DOHH2 (cell line): ENCODE measurements at regions not wholly inside any gene's neighbourhood (a gene's known extent, or its start where the extent isn't known, plus 50 kb on each side); places are given as distances from the start of the nearest gene placed in this dataset.
"Not testable (repeated sequence)": the region's sequence is repeated elsewhere in the genome, so short reads cannot be mapped to it uniquely, and the experiment has no call there.

Experiments used
- H3F3A ChIP-seq: fragments of 200-600 bp; sonication (generic), shearing (Covaris generic); 2 replicates; pipeline ENCODE4 v1.6.0; 2016; ENCODE audit warnings: antibody characterized with exemption, mild to moderate bottlenecking; ENCODE audit not compliant: control insufficient read depth, insufficient read depth
- H3K27ac ChIP-seq: fragments of 200-600 bp; sonication (generic); 2 replicates; pipeline ENCODE4 v1.5.1; 2014; ENCODE audit warnings: low read depth, mild to moderate bottlenecking, low read length, moderate library complexity
- H3K27me3 ChIP-seq: fragments of 200-600 bp; sonication (generic); 2 replicates; pipeline ENCODE4 v1.6.1; 2014; ENCODE audit warnings: mild to moderate bottlenecking, low read length, mixed read lengths; ENCODE audit not compliant: control insufficient read depth
- H3K36me3 ChIP-seq: fragments of 200-600 bp; sonication (generic); 2 replicates; pipeline ENCODE4 v1.6.1; 2014; ENCODE audit warnings: mild to moderate bottlenecking, low read length, moderate library complexity, mixed read lengths; ENCODE audit not compliant: control insufficient read depth
- H3K4me1 ChIP-seq: fragments of 200-600 bp; sonication (generic); 2 replicates; pipeline ENCODE4 v1.6.1; 2014; ENCODE audit warnings: mild to moderate bottlenecking, low read length, mixed read lengths; ENCODE audit not compliant: control insufficient read depth
- H3K4me2 ChIP-seq: fragments of 200-600 bp; sonication (generic); 2 replicates; pipeline ENCODE4 v1.6.0; 2014; ENCODE audit warnings: mild to moderate bottlenecking, low read length, moderate library complexity
- H3K4me3 ChIP-seq: fragments of 200-600 bp; sonication (generic); 2 replicates; pipeline ENCODE4 v1.5.1; 2014; ENCODE audit warnings: mild to moderate bottlenecking, low read length, mixed read lengths
- H3K79me2 ChIP-seq: fragments of 200-600 bp; sonication (generic); 2 replicates; pipeline ENCODE4 v1.6.1; 2014; ENCODE audit warnings: mild to moderate bottlenecking, low read length, mixed read lengths; ENCODE audit not compliant: control insufficient read depth
- H3K9me2 ChIP-seq: fragments of 200-600 bp; sonication (generic); replicated peaks from 2 replicates; pipeline ENCODE4 v1.6.1; 2014; ENCODE audit warnings: mild to moderate bottlenecking, low read length, mixed read lengths; ENCODE audit not compliant: control insufficient read depth
- H3K9me3 ChIP-seq: fragments of 200-600 bp; sonication (generic); 2 replicates; pipeline ENCODE4 v1.6.1; 2014; ENCODE audit warnings: antibody characterized with exemption, low read length, mixed read lengths; ENCODE audit not compliant: control insufficient read depth, insufficient read depth
- H4K20me1 ChIP-seq: fragments of 200-600 bp; sonication (generic); 2 replicates; pipeline ENCODE4 v1.6.0; 2014; ENCODE audit warnings: low read depth, mild to moderate bottlenecking, antibody characterized with exemption, low read length, moderate library complexity; ENCODE audit not compliant: control insufficient read depth, insufficient read depth
- CTCF ChIP-seq: fragments of 200-600 bp; sonication (generic); IDR thresholded peaks from one replicate; pipeline ENCODE4 v1.5.1; 2014; ENCODE audit warnings: antibody characterized with exemption, mild to moderate bottlenecking, low read depth, low read length; ENCODE audit not compliant: poor library complexity, severe bottlenecking
- EZH2phosphoT487 ChIP-seq: fragments of 200-600 bp; sonication (generic); IDR thresholded peaks from 2 replicates; pipeline ENCODE4 v1.6.1; 2017; ENCODE audit warnings: borderline replicate concordance, mild to moderate bottlenecking, antibody characterized with exemption, low read length, moderate library complexity, mixed read lengths

DNA sequence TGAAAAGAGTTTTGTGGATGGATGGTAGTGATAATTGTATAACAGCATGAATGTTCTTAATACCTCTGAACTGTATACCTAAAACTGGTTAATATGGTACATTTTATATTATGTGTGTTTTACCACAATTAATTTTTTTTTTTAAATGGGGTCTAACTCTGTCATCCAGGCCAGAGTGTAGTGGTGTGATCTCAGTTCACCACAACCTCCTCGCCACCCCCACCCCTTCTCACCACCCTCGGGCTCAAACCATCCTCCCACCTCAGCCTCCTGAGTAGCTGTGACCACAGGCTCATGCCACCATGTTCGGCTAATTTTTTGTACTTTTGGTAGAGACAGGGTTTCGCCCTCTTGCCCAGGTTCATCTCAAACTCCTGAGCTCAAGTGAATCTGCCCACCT lies 123.2 kb downstream of the CDRT15L2 start:
- Histone ChIP-seq H3K27me3 (no peaks in the 10 kb centered on the region), H3K27ac (no peak overlapping the region), H3K9me2 (no peaks in the 10 kb centered on the region), H3K36me3 (no peaks in the 10 kb centered on the region), H3K79me2 (no peaks in the 10 kb centered on the region), H4K20me1 (no peaks in the 10 kb centered on the region), H3K4me3 (no peak overlapping the region), H3K4me1 (peaks cover 4% of the 10 kb centered on the region), H3F3A (no peaks in the 10 kb centered on the region), H3K4me2 (no peak overlapping the region), H3K9me3 (no peaks in the 10 kb centered on the region)
- TF ChIP-seq EZH2phosphoT487 (no peak), CTCF (no peak)

DNA sequence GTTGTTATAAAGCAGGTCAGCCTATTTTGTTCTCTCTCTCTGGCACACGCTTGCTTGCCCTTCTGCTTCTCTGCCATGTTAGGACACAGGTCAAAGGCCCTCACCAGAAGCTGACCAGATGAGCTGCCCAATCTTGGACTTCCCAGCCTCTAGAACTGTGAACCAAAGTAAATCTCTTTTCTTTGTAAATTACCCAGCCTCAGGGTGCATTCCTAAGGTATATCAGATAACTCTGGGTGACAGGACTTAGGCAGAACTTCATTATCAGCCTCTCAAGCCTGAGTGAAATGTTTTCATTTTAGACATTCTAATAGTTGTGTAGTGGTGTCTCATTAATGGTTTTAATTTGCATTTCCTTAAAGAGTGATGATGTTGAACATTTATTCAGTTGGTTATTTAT lies 124.3 kb downstream of the CDRT15L2 start:
- no peaks in the 10 kb centered on the region; the same call in 1 of the 2 replicates for H3K4me1 ChIP-seq
- no peak for TF ChIP-seq CTCF
- TF ChIP-seq EZH2phosphoT487: no peak
- no peaks in the 10 kb centered on the region for H3K9me2 ChIP-seq

DNA sequence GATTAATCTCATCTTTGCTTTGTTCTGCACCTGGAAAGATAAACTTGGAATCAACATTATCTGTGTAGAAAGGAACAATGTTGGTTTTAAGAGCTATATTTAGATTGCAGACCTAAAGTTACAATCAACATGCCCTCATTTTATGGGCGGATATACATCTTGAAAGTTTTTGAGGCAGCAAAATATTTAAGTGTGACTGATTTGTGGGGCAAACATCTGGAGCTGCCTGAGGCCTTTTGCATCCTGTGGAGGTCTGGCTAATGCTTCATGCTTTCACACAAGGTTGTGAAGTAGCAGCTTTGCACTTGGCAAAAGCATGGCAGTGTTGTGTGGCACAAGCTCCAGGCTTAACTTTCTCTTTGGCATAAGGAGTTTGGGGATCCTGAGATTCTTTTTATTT lies 125.7 kb downstream of the CDRT15L2 start:
- H3K4me1 ChIP-seq, H3K4me2 ChIP-seq, H3K79me2 ChIP-seq, H4K20me1 ChIP-seq, H3K36me3 ChIP-seq, H3K9me3 ChIP-seq, H3K27ac ChIP-seq, H3K27me3 ChIP-seq, H3F3A ChIP-seq, H3K4me3 ChIP-seq, H3K9me2 ChIP-seq: not testable (repeated sequence)

More for the DNA sequence above, 124.3 kb downstream of the CDRT15L2 start:
- Histone ChIP-seq H4K20me1 (no peaks in the 10 kb centered on the region), H3K4me2 (no peak overlapping the region), H3F3A (no peaks in the 10 kb centered on the region), H3K36me3 (no peaks in the 10 kb centered on the region), H3K27me3 (no peaks in the 10 kb centered on the region), H3K4me3 (no peak overlapping the region), H3K27ac (no peak overlapping the region), H3K79me2 (no peaks in the 10 kb centered on the region), H3K9me3 (no peaks in the 10 kb centered on the region)

GRCh38 chr17:20706751-20707373 lies 127.3 kb downstream of the CDRT15L2 start:
- Histone ChIP-seq H3K36me3 (no peaks in the 10 kb centered on the region), H3K79me2 (no peaks in the 10 kb centered on the region), H3K27ac (no peak overlapping the region), H4K20me1 (no peaks in the 10 kb centered on the region), H3K27me3 (no peaks in the 10 kb centered on the region), H3K4me2 (no peak overlapping the region), H3F3A (no peaks in the 10 kb centered on the region), H3K4me1 (no peaks in the 10 kb centered on the region), H3K9me2 (no peaks in the 10 kb centered on the region), H3K9me3 (no peaks in the 10 kb centered on the region), H3K4me3 (no peak overlapping the region)
- TF ChIP-seq CTCF (no peak), EZH2phosphoT487 (no peak)

DNA sequence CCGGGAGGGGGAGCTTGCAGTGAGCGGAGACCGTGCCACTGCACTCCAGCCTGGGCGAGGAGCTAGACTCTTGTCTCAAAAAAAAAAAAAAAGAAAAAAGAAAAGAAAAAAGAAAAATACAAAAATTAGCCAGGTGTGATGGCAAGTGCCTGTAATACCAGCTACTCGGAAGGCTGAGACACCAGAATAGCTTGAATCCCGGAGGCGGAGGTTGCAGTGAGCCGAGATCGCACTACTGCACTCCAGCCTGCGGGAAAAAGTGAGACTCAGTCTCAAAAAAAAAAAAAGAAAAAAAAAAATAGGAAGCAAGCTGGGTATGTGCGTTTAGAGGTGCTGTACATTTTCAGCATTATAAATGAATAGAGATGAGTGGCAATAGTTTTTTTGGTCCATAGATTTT lies 129.3 kb downstream of the CDRT15L2 start:
- not testable (repeated sequence) for H3K9me3 ChIP-seq, H3K4me3 ChIP-seq, H4K20me1 ChIP-seq, H3F3A ChIP-seq, H3K9me2 ChIP-seq, H3K4me2 ChIP-seq, H3K36me3 ChIP-seq, H3K4me1 ChIP-seq, H3K79me2 ChIP-seq, H3K27ac ChIP-seq, H3K27me3 ChIP-seq

DNA sequence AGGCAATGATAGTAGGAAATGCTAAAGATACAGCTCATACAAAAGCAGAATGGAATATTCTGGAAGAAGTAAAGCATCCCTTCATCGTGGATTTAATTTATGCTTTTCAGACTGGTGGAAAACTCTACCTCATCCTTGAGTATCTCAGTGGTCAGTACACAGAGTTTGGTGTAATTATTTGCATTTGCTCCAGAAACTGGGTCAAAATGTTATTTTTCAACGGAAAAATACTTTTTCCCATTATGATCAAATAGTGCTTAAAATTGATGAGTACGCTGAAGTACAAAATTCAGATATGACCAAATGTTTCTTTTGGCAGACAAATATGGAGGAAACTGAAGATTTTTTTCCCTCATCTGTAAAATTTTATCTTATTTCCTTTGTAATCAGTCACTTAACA lies 137.0 kb downstream of the CDRT15L2 start:
- H3K9me3 ChIP-seq, H3K36me3 ChIP-seq, H3F3A ChIP-seq, H3K9me2 ChIP-seq, H3K27ac ChIP-seq, H3K79me2 ChIP-seq, H4K20me1 ChIP-seq, H3K4me2 ChIP-seq, H3K4me1 ChIP-seq, H3K27me3 ChIP-seq, H3K4me3 ChIP-seq: not testable (repeated sequence)
